Heart left ventricle (tissue), 13 donors: ENCODE measurements at regions not wholly inside any gene's neighbourhood (a gene's known extent, or its start where the extent isn't known, plus 50 kb on each side); places are given as distances from the start of the nearest gene placed in this dataset.

ENCODE experiments used
- CTCF ChIP-seq, 12 donors: fragments of 200-600 bp; sonication (generic) in 4 of 12; IDR thresholded peaks; one replicate each; pipeline versions ENCODE4 v1.5.0 to v1.8.0; 2018 to 2022; ENCODE audit warnings: antibody characterized with exemption in 12 of 12, mild to moderate bottlenecking in 5 of 12
- POLR2A ChIP-seq, 2 donors: fragments of 450-650 bp; IDR thresholded peaks; one replicate each; pipeline ENCODE4 v1.6.1; 2017; ENCODE audit warnings: antibody characterized with exemption in 2 of 2, mild to moderate bottlenecking in 2 of 2, moderate library complexity in 2 of 2
- donor health status: ischemic (EF 13 %, LVEDD 7.1; RV severe dilation, severe dysfunction).
- donor health status: DM: no; HTN: yes; CAD: no.
- donor health status: DM: no; HTN: no; CAD: no.
- donor health status: ischemic (EF 25% LVEDD 6.9; RV normal size, moderate dysfunction).
- donor health status: ischemic (EF 25% LVEDD 5.7; RV mildly dilated, moderate dysfunction).
- donor health status: ischemic (EF 35%, LVEDD 5.7; RV mildly dilated, moderate dysfunction).
- donor health status: nonischemic (EF 11% LVEDD 7.7; RV severe dilation, severe dysfunction).
- donor health status: DM: yes; HTN: yes; CAD: no.
- donor health status: PGD.
- donor health status: ischemic (EF 29% LVEDD 5.4; RV normal size, mild dysfunction).
- donor health status: nonischemic (EF 23%, LVEDD 6.1; RV moderate dilation, normal function).

GRCh38 chr2:116023026-116023425, 1580.6 kb downstream of the DPP10 start:
- TF ChIP-seq CTCF (IDR thresholded peaks at IDR 0.05) (no peak), POLR2A (IDR thresholded peaks at IDR 0.05) (no peak)
